GM12865 (cell line): ENCODE measurements at regions not wholly inside any gene's neighbourhood (a gene's known extent, or its start where the extent isn't known, plus 50 kb on each side); places are given as distances from the start of the nearest gene placed in this dataset.

Experiments
- DNase-seq: peaks from one replicate; pipeline ENCODE4 v3.0.0; 2010; ENCODE audit warnings: low read depth
- H3K4me3 ChIP-seq: 2 replicates; pipeline ENCODE4 v1.5.1; 2011; ENCODE audit warnings: mild to moderate bottlenecking, low read depth, low read length, control low read depth
- CTCF ChIP-seq: IDR thresholded peaks from 2 replicates; pipeline ENCODE4 v1.5.1; 2011; ENCODE audit warnings: low read length, control low read depth, low read depth, inconsistent platforms; ENCODE audit not compliant: insufficient read depth; ENCODE audit errors: missing control alignments

GRCh38 chr4:124874172-124874450 lies 161.6 kb upstream of the ANKRD50 start:
- no peak overlapping the region for H3K4me3 ChIP-seq
- DNase-seq: no peak
- TF ChIP-seq CTCF: no peak

- TF ChIP-seq CTCF: no peak
- DNase-seq: no peak
- no peak overlapping the region for H3K4me3 ChIP-seq
These were observed 161.0 kb upstream of the ANKRD50 start for GRCh38 chr4:124873361-124874171.

- H3K4me3 ChIP-seq: no peak overlapping the region
- no peak for TF ChIP-seq CTCF
- no peak for DNase-seq
These were observed 160.1 kb upstream of the ANKRD50 start for GRCh38 chr4:124872659-124873058.

- DNase-seq: no peak
- TF ChIP-seq CTCF: no peak
- H3K4me3 ChIP-seq: no peak overlapping the region
These were observed 157.5 kb upstream of the ANKRD50 start for GRCh38 chr4:124869961-124870495.

- H3K4me3 ChIP-seq: no peak overlapping the region
- TF ChIP-seq CTCF: no peak
- no peak for DNase-seq
These were observed 156.0 kb upstream of the ANKRD50 start for GRCh38 chr4:124868495-124868894.

GRCh38 chr4:124867536-124867935 lies 155.0 kb upstream of the ANKRD50 start:
- DNase-seq: no peak
- no peak overlapping the region for H3K4me3 ChIP-seq
- TF ChIP-seq CTCF: no peak

- no peak for TF ChIP-seq CTCF
- no peak overlapping the region for H3K4me3 ChIP-seq
- no peak for DNase-seq
These were observed 153.8 kb upstream of the ANKRD50 start for GRCh38 chr4:124866301-124866700.
